HPDE6-E6E7 (cell line): ENCODE measurements at regions not wholly inside any gene's neighbourhood (a gene's known extent, or its start where the extent isn't known, plus 50 kb on each side); places are given as distances from the start of the nearest gene placed in this dataset.
"Not testable (repeated sequence)": the region's sequence is repeated elsewhere in the genome, so short reads cannot be mapped to it uniquely, and the experiment has no call there.

Experiments
- DNase-seq: peaks from one replicate; pipeline ENCODE4 v3.0.0; 2011; ENCODE audit warnings: missing footprints; ENCODE audit errors: extremely low spot score

GRCh38 chr12:31216479-31216878 is 109.5 kb downstream of the SINHCAF start:
- no peak for DNase-seq

- no peak for DNase-seq
These were observed 108.4 kb downstream of the SINHCAF start for GRCh38 chr12:31217356-31218130.

- no peak for DNase-seq
These were observed 107.5 kb downstream of the SINHCAF start for GRCh38 chr12:31218203-31219025.

GRCh38 chr12:31219521-31219920 is 106.4 kb downstream of the SINHCAF start:
- no peak for DNase-seq

GRCh38 chr12:31220061-31220460 is 105.9 kb downstream of the SINHCAF start:
- DNase-seq = no peak

GRCh38 chr12:31220633-31221550 is 105.1 kb downstream of the SINHCAF start:
- DNase-seq = no peak

- DNase-seq = no peak
These were observed 104.4 kb downstream of the SINHCAF start for GRCh38 chr12:31221551-31221945.

GRCh38 chr12:31222620-31223222 is 103.2 kb downstream of the SINHCAF start:
- no peak for DNase-seq

GRCh38 chr12:31223640-31224039 is 102.3 kb downstream of the SINHCAF start:
- not testable (repeated sequence) for DNase-seq

GRCh38 chr12:31224768-31225448 is 101.0 kb downstream of the SINHCAF start:
- no peak for DNase-seq

GRCh38 chr12:31225656-31226535 is 100.1 kb downstream of the SINHCAF start:
- no peak for DNase-seq

GRCh38 chr12:31226639-31227038 is 99.3 kb downstream of the SINHCAF start:
- DNase-seq = no peak

- DNase-seq = no peak
These were observed 98.5 kb downstream of the SINHCAF start for GRCh38 chr12:31227401-31227981.

- no peak for DNase-seq
These were observed 96.8 kb downstream of the SINHCAF start for GRCh38 chr12:31228811-31229792.

GRCh38 chr12:31230004-31230403 is 95.9 kb downstream of the SINHCAF start:
- DNase-seq = no peak
